HCT116 (cell line): ENCODE measurements at regions not wholly inside any gene's neighbourhood (a gene's known extent, or its start where the extent isn't known, plus 50 kb on each side); places are given as distances from the start of the nearest gene placed in this dataset.
"Not testable (repeated sequence)": the region's sequence is repeated elsewhere in the genome, so short reads cannot be mapped to it uniquely, and the experiment has no call there.

ENCODE experiments used
- ATF3 ChIP-seq: IDR thresholded peaks from 2 replicates; pipeline ENCODE4 v1.6.1; 2012
- CBX3 ChIP-seq: IDR thresholded peaks from 2 replicates; pipeline ENCODE4 v1.6.1; 2012; ENCODE audit warnings: low read depth
- CTCF ChIP-seq, 3 experiments: fragments of 200-600 bp in 1 of 3; sonication (generic) in 1 of 3; IDR thresholded peaks in 2 of 3; conservative IDR thresholded peaks in 1 of 3; 2 replicates each; pipeline ENCODE4 v1.5.1; 2012 to 2017; ENCODE audit warnings: low read depth in 2 of 3, low read length in 2 of 3, antibody characterized with exemption in 1 of 3, borderline replicate concordance in 1 of 3, control low read depth in 1 of 3, mild to moderate bottlenecking in 1 of 3, mixed read lengths in 1 of 3, mixed run types in 1 of 3, moderate library complexity in 1 of 3; ENCODE audit not compliant: insufficient read depth in 1 of 3
- EGR1 ChIP-seq: IDR thresholded peaks from 2 replicates; pipeline ENCODE4 v1.6.1; 2012; ENCODE audit warnings: low read depth
- EZH2 ChIP-seq: fragments of 200-600 bp; sonication (generic); IDR thresholded peaks from 2 replicates; pipeline ENCODE4 v1.6.1; 2017; ENCODE audit warnings: antibody characterized with exemption, mixed run types
- JUND ChIP-seq: IDR thresholded peaks from 2 replicates; pipeline ENCODE4 v1.6.1; 2012
- MAX ChIP-seq: IDR thresholded peaks from 2 replicates; pipeline ENCODE4 v1.6.1; 2012
- POLR2A ChIP-seq: IDR thresholded peaks from 2 replicates; pipeline ENCODE4 v1.7.0; 2011; ENCODE audit warnings: borderline replicate concordance; ENCODE audit not compliant: insufficient read depth, insufficient read length; ENCODE audit errors: extremely low read depth
- POLR2AphosphoS5 ChIP-seq: IDR thresholded peaks from 2 replicates; pipeline ENCODE4 v1.6.1; 2011; ENCODE audit warnings: mild to moderate bottlenecking, low read depth, low read length, moderate library complexity
- REST ChIP-seq: IDR thresholded peaks from 2 replicates; pipeline ENCODE4 v1.6.1; 2012; ENCODE audit warnings: low read depth
- SIN3A ChIP-seq: IDR thresholded peaks from 2 replicates; pipeline ENCODE4 v1.6.1; 2012; ENCODE audit warnings: low read depth
- YY1 ChIP-seq: IDR thresholded peaks from 2 replicates; pipeline ENCODE4 v1.6.1; 2011; ENCODE audit warnings: low read length, low read depth, moderate library complexity, mild to moderate bottlenecking; ENCODE audit not compliant: insufficient replicate concordance; ENCODE audit errors: extremely low read depth
- ZBTB33 ChIP-seq: IDR thresholded peaks from 2 replicates; pipeline ENCODE4 v1.6.1; 2011; ENCODE audit warnings: mild to moderate bottlenecking, low read length, moderate library complexity; ENCODE audit not compliant: insufficient replicate concordance; ENCODE audit errors: extremely low read depth

- TF ChIP-seq SIN3A; REST; CTCF (IDR thresholded peaks at IDR 0.05 in 2 of 3, conservative IDR thresholded peaks at IDR 0.05 in 1 of 3; ENCODE audit: borderline replicate concordance in 1 of 3, insufficient read depth in 1 of 3, low read depth in 2 of 3, low read length in 2 of 3); JUND; POLR2AphosphoS5; MAX; POLR2A; CBX3; EGR1; ATF3; ZBTB33; EZH2; YY1: not testable (repeated sequence)
Measured at GRCh38 chr22:15904326-15904725, 214.5 kb downstream of the POTEH start.
